Activated CD8-positive, alpha-beta T cell treated with anti-CD3 and anti-CD28 coated beads for 36 hours (primary cell): ENCODE measurements at regions not wholly inside any gene's neighbourhood (a gene's known extent, or its start where the extent isn't known, plus 50 kb on each side); places are given as distances from the start of the nearest gene placed in this dataset.

Experiments used
- ATAC-seq: fragments of 200-7000 bp; cut with Tn5 transposase; one replicate; pipeline ENCODE4 v1.10.0; 2021; ENCODE audit warnings: mild to moderate bottlenecking, moderate library complexity
- CTCF ChIA-PET: fragments of 350-600 bp; sonication (Branson Sonifier 250); formaldehyde crosslinking; loops from one replicate; lab custom pipeline; 2021; ENCODE audit warnings: antibody characterized with exemption; lab: Charles Lee
- POLR2A ChIA-PET: fragments of 350-600 bp; sonication (Branson Sonifier 250); formaldehyde crosslinking; loops from one replicate; lab custom pipeline; 2021; ENCODE audit warnings: antibody characterized with exemption; lab: Charles Lee
- DNase-seq: peaks from one replicate; pipeline ENCODE4 v3.0.0-alpha.2; 2020
- H3K27ac Mint-ChIP-seq: one replicate; pipeline ENCODE4 v1.8.0; 2021; ENCODE audit warnings: mild to moderate bottlenecking, mixed read lengths
- H3K27me3 Mint-ChIP-seq: one replicate; pipeline ENCODE4 v1.8.0; 2021; ENCODE audit warnings: mixed read lengths
- H3K36me3 Mint-ChIP-seq: one replicate; pipeline ENCODE4 v1.8.0; 2021; ENCODE audit warnings: low read depth, mixed read lengths
- H3K4me1 Mint-ChIP-seq: one replicate; pipeline ENCODE4 v1.8.0; 2021; ENCODE audit warnings: low read depth, mixed read lengths
- H3K4me3 Mint-ChIP-seq: one replicate; pipeline ENCODE4 v1.8.0; 2021; ENCODE audit warnings: mild to moderate bottlenecking, moderate library complexity, mixed read lengths
- H3K9me3 Mint-ChIP-seq: one replicate; pipeline ENCODE4 v1.8.0; 2021; ENCODE audit warnings: mixed read lengths
- intact Hi-C: fragments of 100-400 bp; cut with micrococcal nuclease; formaldehyde crosslinking; loops from one replicate; pipeline ENCODE4 v1.10.0; 2022
- TF ChIP-seq, protein P1 (sequence below): fragments of 200-600 bp; IDR thresholded peaks from one replicate; pipeline ENCODE4 v1.8.0; 2022; ENCODE audit warnings: antibody characterized with exemption, mild to moderate bottlenecking

DNA sequence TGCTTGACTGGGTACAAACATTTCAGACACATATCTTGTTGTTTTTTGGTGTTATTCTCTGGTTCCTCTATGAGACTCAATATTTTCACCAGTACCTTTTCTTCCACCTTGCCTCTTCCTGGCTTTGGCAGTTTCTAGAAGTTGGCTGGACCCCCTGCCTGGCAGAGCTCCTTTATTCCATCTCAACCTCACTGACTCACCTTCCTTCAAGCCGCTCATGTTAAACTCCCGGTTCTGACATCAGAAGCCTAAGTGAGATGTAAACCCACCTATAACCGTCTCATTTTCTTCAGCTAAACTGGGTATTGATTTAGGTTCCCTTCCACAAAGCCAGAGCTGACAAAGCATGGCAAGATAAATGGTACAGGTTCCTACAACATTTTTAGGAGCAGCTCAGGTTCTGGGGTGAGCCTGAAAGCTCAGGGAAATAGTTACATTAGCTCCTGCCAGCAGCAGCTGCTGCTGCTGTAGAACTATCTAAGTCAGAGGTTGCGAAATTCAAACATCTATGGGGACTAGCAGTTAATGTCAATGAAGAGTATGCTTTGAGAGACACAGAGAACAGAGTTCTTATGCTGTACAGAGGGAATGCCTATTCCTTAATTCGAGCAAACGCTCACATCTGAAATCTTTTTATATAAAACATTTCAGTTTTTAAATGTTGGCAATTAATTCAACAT, 197.1 kb upstream of the NR3C1 start:
- Mint-ChIP-seq H3K36me3 (peaks cover 2% of the 10 kb centered on the region), H3K27ac (no peak overlapping the region), H3K9me3 (peaks cover 5% of the 10 kb centered on the region), H3K4me1 (peaks cover 29% of the 10 kb centered on the region), H3K4me3 (no peak overlapping the region), H3K27me3 (peaks cover 1% of the 10 kb centered on the region)
- no peak for DNase-seq
- TF ChIP-seq, protein P1, sequence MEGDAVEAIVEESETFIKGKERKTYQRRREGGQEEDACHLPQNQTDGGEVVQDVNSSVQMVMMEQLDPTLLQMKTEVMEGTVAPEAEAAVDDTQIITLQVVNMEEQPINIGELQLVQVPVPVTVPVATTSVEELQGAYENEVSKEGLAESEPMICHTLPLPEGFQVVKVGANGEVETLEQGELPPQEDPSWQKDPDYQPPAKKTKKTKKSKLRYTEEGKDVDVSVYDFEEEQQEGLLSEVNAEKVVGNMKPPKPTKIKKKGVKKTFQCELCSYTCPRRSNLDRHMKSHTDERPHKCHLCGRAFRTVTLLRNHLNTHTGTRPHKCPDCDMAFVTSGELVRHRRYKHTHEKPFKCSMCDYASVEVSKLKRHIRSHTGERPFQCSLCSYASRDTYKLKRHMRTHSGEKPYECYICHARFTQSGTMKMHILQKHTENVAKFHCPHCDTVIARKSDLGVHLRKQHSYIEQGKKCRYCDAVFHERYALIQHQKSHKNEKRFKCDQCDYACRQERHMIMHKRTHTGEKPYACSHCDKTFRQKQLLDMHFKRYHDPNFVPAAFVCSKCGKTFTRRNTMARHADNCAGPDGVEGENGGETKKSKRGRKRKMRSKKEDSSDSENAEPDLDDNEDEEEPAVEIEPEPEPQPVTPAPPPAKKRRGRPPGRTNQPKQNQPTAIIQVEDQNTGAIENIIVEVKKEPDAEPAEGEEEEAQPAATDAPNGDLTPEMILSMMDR = no peak
- ChIA-PET POLR2A (no interaction called here), CTCF (no interaction called here)
- intact Hi-C loops = loop anchor here (10.0 kb wide), 1 partner anchor 94 kb away; no protein-coding TSS in a partner anchor
- ATAC-seq = no peak

DNA sequence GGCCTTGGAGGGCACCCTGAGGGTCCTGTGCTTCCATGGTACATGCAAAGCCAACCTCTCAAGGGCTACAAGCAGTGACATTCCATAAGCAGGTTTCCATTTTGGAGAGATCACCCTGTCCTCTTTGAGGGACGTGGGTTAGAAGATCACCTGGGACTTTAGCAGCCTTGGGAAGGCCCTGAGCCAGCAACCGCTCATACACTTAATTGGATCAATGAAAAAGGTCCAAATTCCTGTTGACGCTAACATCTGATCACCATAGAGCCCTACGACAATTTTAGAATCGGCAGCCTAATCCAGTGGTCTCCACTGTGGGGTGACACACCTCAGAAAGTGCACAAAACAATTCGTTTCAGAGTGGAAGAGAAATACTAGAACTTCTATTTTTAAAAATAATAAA, 196.0 kb upstream of the NR3C1 start:
- TF ChIP-seq, protein P1 = no peak
- H3K4me1 Mint-ChIP-seq = peaks cover 19% of the 10 kb centered on the region
- peaks cover 5% of the 10 kb centered on the region for H3K9me3 Mint-ChIP-seq
- CTCF ChIA-PET = no interaction called here
- POLR2A ChIA-PET = no interaction called here
- H3K27ac Mint-ChIP-seq = no peak overlapping the region
- no peaks in the 10 kb centered on the region for H3K36me3 Mint-ChIP-seq
- intact Hi-C loops = no loop called here
- DNase-seq = no peak
- no peaks in the 10 kb centered on the region for H3K27me3 Mint-ChIP-seq
- no peak for ATAC-seq
- H3K4me3 Mint-ChIP-seq = no peak overlapping the region

DNA sequence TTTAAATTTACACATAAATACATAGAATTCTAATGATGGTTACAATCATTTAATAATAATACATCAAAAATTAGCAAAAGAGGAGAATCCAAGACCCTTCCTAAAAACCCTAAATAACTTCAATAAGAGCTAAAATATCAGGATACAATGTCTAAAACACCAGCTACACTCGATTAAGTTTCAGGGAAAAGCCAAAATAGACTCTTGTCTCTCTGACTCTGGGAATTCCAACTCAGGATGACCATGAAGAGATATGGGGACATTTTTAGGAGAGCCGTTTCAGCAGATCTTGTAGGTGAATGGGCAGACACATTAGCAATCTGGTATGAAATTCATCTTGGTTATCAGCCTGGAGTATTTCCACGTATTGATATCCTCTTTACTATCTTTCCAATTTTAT, 193.3 kb upstream of the NR3C1 start:
- POLR2A ChIA-PET = no interaction called here
- H3K36me3 Mint-ChIP-seq = no peaks in the 10 kb centered on the region
- peaks cover 10% of the 10 kb centered on the region for H3K4me1 Mint-ChIP-seq

DNA sequence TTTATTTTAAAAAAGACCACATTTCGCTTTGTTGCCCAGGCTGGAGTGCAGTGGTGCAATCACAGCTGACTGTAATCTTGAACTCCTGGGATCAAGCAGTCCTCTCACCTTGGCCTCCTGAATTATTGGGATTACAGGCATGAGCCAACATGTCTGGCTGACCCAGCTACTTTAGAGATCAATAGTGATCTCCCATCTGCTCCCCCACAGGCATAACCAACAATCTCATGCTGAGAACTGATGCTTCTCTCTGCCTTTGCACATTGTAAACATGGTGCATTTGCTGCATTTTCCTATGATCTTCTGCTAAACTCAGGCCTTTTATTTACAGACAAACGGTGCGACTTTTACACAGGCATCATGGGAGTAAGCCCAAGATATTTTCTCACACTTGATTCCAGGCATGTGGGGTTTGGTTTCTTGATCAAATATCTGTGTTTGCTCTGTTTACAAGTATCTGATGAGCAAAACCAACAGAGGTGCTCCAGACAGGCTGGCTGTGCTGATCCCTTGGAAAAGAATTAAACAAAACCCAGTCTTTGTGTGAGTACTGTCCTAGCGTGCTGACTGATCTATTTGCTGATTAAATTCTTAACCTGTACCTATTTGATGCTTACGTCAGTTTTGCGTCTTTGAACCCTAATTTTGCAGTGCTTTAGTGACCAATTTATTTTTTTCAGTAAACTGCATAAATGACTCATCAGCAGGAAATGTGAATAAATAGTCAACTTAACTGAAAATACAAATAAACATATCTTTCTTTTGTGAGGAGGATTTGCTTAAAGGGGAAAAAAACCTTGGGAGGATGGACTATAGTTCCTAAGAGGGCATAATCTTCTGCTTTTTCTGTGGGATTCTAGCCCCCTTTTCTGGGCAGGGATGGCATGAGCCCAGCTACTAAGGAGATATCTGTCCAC, 191.7 kb upstream of the NR3C1 start:
- no peak overlapping the region for H3K4me3 Mint-ChIP-seq
- CTCF ChIA-PET = no interaction called here
- peaks cover 8% of the 10 kb centered on the region for H3K4me1 Mint-ChIP-seq
- no peaks in the 10 kb centered on the region for H3K36me3 Mint-ChIP-seq
- ATAC-seq (no peak), DNase-seq (no peak)
- H3K9me3 Mint-ChIP-seq = peaks cover 3% of the 10 kb centered on the region
- TF ChIP-seq, protein P1 = no peak
- H3K27me3 Mint-ChIP-seq = no peaks in the 10 kb centered on the region
- POLR2A ChIA-PET = no interaction called here
- intact Hi-C loops = no loop called here
- no peak overlapping the region for H3K27ac Mint-ChIP-seq

More for the DNA sequence above, 193.3 kb upstream of the NR3C1 start:
- ATAC-seq (no peak), DNase-seq (no peak)
- intact Hi-C loops = no loop called here
- TF ChIP-seq, protein P1 = no peak
- Mint-ChIP-seq H3K4me3 (no peak overlapping the region), H3K9me3 (peaks cover 3% of the 10 kb centered on the region), H3K27me3 (no peaks in the 10 kb centered on the region), H3K27ac (no peak overlapping the region)
- CTCF ChIA-PET = no interaction called here

DNA sequence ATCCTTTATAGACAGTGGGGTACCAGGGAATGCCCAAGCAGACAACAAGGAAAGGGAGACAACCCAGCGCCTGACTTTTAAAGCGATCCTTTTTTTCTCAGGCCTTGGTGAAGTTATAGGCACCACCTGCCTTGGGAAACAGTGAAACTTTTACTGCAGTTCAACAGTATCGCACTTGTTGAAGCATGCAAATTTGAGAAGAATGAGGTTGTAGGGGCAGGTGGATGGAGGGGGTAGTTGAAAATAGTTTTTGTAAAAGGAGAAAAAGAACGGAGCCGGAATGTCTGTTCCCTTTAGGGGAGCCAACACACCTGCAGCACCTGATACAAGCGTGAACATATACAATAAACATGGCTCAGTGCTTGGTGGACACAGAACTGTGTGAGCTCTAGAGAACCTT, 190.2 kb upstream of the NR3C1 start:
- ChIA-PET CTCF (no interaction called here), POLR2A (interaction anchor here (0.5 to 0.6 kb wide), 2 partner anchors 54 to 295 kb away, joined by 3 to 4 read pairs; no protein-coding TSS in a partner anchor)
- H3K27ac Mint-ChIP-seq = no peak overlapping the region
- peaks cover 15% of the 10 kb centered on the region for H3K4me1 Mint-ChIP-seq
- no peaks in the 10 kb centered on the region for H3K27me3 Mint-ChIP-seq
- ATAC-seq = no peak
- no peak overlapping the region for H3K4me3 Mint-ChIP-seq
- no peak for DNase-seq
- H3K9me3 Mint-ChIP-seq = peaks cover 3% of the 10 kb centered on the region
- no peaks in the 10 kb centered on the region for H3K36me3 Mint-ChIP-seq
- TF ChIP-seq, protein P1 = no peak
- intact Hi-C loops = no loop called here
